ENCODE measurements at regions not wholly inside any gene's neighbourhood (a gene's known extent, or its start where the extent isn't known, plus 50 kb on each side); places are given as distances from the start of the nearest gene placed in this dataset.

GRCh38 chr12:19799216-19799615, 359.9 kb downstream of the AEBP2 start:
- no peak overlapping the region for H3K4me3 ChIP-seq (ENCODE audit: low read depth, low read length)
- no peak overlapping the region for H3K27ac ChIP-seq
- H3K27me3 ChIP-seq (replicated peaks), result no peaks in the 10 kb centered on the region
- in situ Hi-C loops (cut with HindIII; ENCODE audit: low pct_ligation_motif_present, low sequenced_read_pairs), result no loop called here
- DNase-seq, result peak; percentile 56
- TF ChIP-seq CTCF (IDR thresholded peaks at IDR 0.05; ENCODE audit: low read depth, low read length, missing control alignments), result no peak
- no peaks in the 10 kb centered on the region for H3K36me3 ChIP-seq (replicated peaks)

- no peak for TF ChIP-seq CTCF (IDR thresholded peaks at IDR 0.05; ENCODE audit: low read depth, low read length, missing control alignments)
- Histone ChIP-seq H3K27me3 (replicated peaks) (no peaks in the 10 kb centered on the region), H3K36me3 (replicated peaks) (no peaks in the 10 kb centered on the region), H3K27ac (peak overlapping the region; percentile 50), H3K4me3 (ENCODE audit: low read depth, low read length) (no peak overlapping the region)
- in situ Hi-C loops (cut with HindIII; ENCODE audit: low pct_ligation_motif_present, low sequenced_read_pairs), result no loop called here
- no peak for DNase-seq
Measured at GRCh38 chr12:19799895-19800602, 360.8 kb downstream of the AEBP2 start.

- TF ChIP-seq CTCF (IDR thresholded peaks at IDR 0.05; ENCODE audit: low read depth, low read length, missing control alignments), result no peak
- H3K4me3 ChIP-seq (ENCODE audit: low read depth, low read length), result no peak overlapping the region
- no peaks in the 10 kb centered on the region for H3K27me3 ChIP-seq (replicated peaks)
- peak; percentile 31 for DNase-seq
- H3K36me3 ChIP-seq (replicated peaks), result no peaks in the 10 kb centered on the region
- H3K27ac ChIP-seq, result peak overlapping the region; percentile 50
- in situ Hi-C loops (cut with HindIII; ENCODE audit: low pct_ligation_motif_present, low sequenced_read_pairs), result no loop called here
Measured at GRCh38 chr12:19800884-19801283, 361.6 kb downstream of the AEBP2 start.

GRCh38 chr12:19801941-19802340, 362.6 kb downstream of the AEBP2 start:
- TF ChIP-seq CTCF (IDR thresholded peaks at IDR 0.05; ENCODE audit: low read depth, low read length, missing control alignments), result no peak
- no peak for DNase-seq
- no peaks in the 10 kb centered on the region for H3K27me3 ChIP-seq (replicated peaks)
- no peak overlapping the region for H3K4me3 ChIP-seq (ENCODE audit: low read depth, low read length)
- no peaks in the 10 kb centered on the region for H3K36me3 ChIP-seq (replicated peaks)
- no peak overlapping the region for H3K27ac ChIP-seq
- in situ Hi-C loops (cut with HindIII; ENCODE audit: low pct_ligation_motif_present, low sequenced_read_pairs), result no loop called here

GRCh38 chr12:19802915-19803314, 363.6 kb downstream of the AEBP2 start:
- no peak for DNase-seq
- no peak for TF ChIP-seq CTCF (IDR thresholded peaks at IDR 0.05; ENCODE audit: low read depth, low read length, missing control alignments)
- in situ Hi-C loops (cut with HindIII; ENCODE audit: low pct_ligation_motif_present, low sequenced_read_pairs), result no loop called here
- no peak overlapping the region for H3K4me3 ChIP-seq (ENCODE audit: low read depth, low read length)
- H3K27ac ChIP-seq, result no peak overlapping the region
- H3K27me3 ChIP-seq (replicated peaks), result no peaks in the 10 kb centered on the region
- H3K36me3 ChIP-seq (replicated peaks), result no peaks in the 10 kb centered on the region

GRCh38 chr12:19804737-19805136, 365.4 kb downstream of the AEBP2 start:
- no peak for TF ChIP-seq CTCF (IDR thresholded peaks at IDR 0.05; ENCODE audit: low read depth, low read length, missing control alignments)
- in situ Hi-C loops (cut with HindIII; ENCODE audit: low pct_ligation_motif_present, low sequenced_read_pairs), result no loop called here
- Histone ChIP-seq H3K4me3 (ENCODE audit: low read depth, low read length) (no peak overlapping the region), H3K36me3 (replicated peaks) (no peaks in the 10 kb centered on the region), H3K27me3 (replicated peaks) (no peaks in the 10 kb centered on the region), H3K27ac (no peak overlapping the region)
- no peak for DNase-seq

Measured in brain microvascular endothelial cell (primary cell).